ENCODE measurements at regions not wholly inside any gene's neighbourhood (a gene's known extent, or its start where the extent isn't known, plus 50 kb on each side); places are given as distances from the start of the nearest gene placed in this dataset.

DNA sequence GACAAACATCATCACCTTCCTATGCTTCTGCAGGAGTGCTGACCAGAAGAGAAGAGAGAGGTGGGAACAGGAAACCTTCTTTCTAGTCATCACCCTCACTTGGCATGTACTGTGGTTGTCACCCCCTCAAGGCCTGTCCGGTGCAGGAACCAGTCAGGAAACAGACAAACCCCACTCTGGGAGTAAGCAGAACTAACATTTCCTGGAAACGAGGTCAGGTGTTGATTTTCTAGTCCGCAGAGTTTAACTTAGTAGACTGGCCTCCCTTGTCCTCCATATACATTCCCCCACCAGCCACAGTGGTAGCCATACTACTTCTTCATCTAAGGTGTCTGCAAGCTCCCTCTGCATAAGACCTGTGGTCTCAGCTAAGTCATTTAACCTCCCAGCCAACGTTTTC is 80.7 kb upstream of the NCAM1 start:
- TF ChIP-seq POLR2A (IDR thresholded peaks at IDR 0.05), result no peak
- TF ChIP-seq, protein P1, sequence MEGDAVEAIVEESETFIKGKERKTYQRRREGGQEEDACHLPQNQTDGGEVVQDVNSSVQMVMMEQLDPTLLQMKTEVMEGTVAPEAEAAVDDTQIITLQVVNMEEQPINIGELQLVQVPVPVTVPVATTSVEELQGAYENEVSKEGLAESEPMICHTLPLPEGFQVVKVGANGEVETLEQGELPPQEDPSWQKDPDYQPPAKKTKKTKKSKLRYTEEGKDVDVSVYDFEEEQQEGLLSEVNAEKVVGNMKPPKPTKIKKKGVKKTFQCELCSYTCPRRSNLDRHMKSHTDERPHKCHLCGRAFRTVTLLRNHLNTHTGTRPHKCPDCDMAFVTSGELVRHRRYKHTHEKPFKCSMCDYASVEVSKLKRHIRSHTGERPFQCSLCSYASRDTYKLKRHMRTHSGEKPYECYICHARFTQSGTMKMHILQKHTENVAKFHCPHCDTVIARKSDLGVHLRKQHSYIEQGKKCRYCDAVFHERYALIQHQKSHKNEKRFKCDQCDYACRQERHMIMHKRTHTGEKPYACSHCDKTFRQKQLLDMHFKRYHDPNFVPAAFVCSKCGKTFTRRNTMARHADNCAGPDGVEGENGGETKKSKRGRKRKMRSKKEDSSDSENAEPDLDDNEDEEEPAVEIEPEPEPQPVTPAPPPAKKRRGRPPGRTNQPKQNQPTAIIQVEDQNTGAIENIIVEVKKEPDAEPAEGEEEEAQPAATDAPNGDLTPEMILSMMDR (IDR thresholded peaks at IDR 0.05), result no peak
- TF ChIP-seq EP300 (IDR thresholded peaks at IDR 0.05), result no peak

Data from ovary (tissue), 3 donors.